Stimulated activated memory B cell treated with anti-CD40 and anti-IgM and Interleukin-4, amounts not matched to agents 10 μg/mL and 1 μg/mL and 100 μg/mL, for 72 hours (primary cell): ENCODE measurements at regions not wholly inside any gene's neighbourhood (a gene's known extent, or its start where the extent isn't known, plus 50 kb on each side); places are given as distances from the start of the nearest gene placed in this dataset.
A peak's percentile ranks its signal among the peaks of the same experiment; 100 is the strongest.
"Not testable (repeated sequence)": the region's sequence is repeated elsewhere in the genome, so short reads cannot be mapped to it uniquely, and the experiment has no call there.

ENCODE experiments used
- ATAC-seq: fragments of 150-1000 bp; cut with Tn5 transposase; 2 replicates; pipeline ENCODE4 v1.10.0; 2021
- H3K27ac Mint-ChIP-seq: one replicate; pipeline ENCODE4 v1.8.0; 2022; ENCODE audit warnings: mild to moderate bottlenecking, mixed read lengths
- H3K27me3 Mint-ChIP-seq: one replicate; pipeline ENCODE4 v1.8.0; 2022; ENCODE audit warnings: mixed read lengths
- H3K36me3 Mint-ChIP-seq: one replicate; pipeline ENCODE4 v1.8.0; 2022; ENCODE audit warnings: mixed read lengths
- H3K4me1 Mint-ChIP-seq: one replicate; pipeline ENCODE4 v1.8.0; 2022; ENCODE audit warnings: mixed read lengths
- H3K4me3 Mint-ChIP-seq: one replicate; pipeline ENCODE4 v1.8.0; 2022; ENCODE audit warnings: mild to moderate bottlenecking, moderate library complexity, mixed read lengths
- H3K9me3 Mint-ChIP-seq: one replicate; pipeline ENCODE4 v1.8.0; 2022; ENCODE audit warnings: mixed read lengths

DNA sequence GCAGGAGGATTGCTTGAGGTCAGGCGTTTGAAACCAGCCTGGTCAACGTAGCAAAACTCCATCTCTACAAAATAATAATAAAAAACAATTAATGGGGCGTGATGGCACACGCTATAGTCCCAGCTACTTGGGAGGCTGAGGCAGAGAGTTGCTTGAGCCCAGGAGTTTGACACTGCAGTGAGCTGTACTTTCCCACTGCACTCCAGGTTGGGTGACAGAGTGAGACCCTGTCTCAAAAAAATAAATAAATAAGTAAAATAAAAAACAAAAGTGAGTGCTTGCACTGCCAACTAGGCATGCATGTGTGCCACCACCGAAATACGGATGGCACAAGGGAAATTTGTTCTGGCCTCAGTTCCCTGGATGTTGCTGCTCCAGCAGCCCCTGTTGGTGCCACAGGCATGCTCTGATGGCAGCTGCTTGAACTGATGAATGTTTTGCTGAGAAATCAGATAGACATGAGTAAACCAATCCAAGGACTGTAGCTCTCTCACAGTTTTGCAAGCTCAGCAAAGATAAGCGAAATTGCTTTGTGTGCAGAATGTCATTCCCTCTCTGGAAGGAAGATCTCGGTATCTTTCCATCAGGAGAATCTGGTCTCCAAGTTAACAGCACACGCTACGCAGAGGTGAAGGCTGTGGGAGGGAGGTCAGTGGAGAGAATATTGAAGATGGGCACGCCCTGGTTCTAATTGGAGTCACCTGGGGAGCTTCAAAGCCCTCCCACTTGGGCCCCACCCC lies 188.0 kb upstream of the SLC24A3 start:
- ATAC-seq, result no peak
- no peak overlapping the region for H3K27ac Mint-ChIP-seq

DNA sequence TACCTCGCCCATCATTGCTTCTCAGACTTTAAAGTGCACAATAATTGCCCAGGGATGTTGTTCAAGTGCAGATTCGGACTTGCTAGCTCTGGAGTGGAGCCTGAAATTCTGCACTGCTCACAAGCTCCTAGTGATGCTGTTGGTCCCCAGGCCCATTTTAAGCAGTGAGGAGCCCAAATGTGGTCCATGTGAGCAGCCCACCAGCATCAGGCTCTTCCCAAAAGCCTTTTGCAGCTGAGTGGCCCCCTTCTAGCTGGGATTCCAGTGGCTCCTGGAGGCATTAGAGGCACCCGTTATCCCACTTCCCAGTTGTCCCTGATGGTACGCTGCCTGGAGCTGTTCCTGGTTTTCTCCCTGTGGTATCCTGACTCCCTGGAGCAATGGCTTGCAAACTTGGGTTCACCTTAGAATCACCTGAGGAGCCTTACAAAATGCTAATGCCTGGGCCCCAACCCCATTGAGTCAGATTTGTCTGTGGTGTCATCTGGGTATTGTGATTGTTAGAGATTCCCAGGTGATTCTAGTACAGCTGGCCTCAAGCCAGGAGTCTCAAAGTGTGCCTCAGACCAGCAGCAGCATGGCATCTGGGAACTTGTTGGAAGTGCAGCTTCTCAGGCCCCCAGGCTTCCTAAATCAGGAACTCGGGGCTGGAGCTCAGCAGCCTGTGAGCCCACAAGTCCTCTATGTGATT lies 186.9 kb upstream of the SLC24A3 start:
- peaks cover 21% of the 10 kb centered on the region for H3K27me3 Mint-ChIP-seq
- H3K4me3 Mint-ChIP-seq, result no peak overlapping the region
- H3K9me3 Mint-ChIP-seq, result peaks cover 3% of the 10 kb centered on the region
- no peak for ATAC-seq
- H3K36me3 Mint-ChIP-seq, result no peaks in the 10 kb centered on the region
- peaks cover 9% of the 10 kb centered on the region for H3K4me1 Mint-ChIP-seq
- peak overlapping the region; percentile 17 for H3K27ac Mint-ChIP-seq

More for the DNA sequence above, 188.0 kb upstream of the SLC24A3 start:
- Mint-ChIP-seq H3K27me3 (peaks cover 21% of the 10 kb centered on the region), H3K4me1 (peaks cover 9% of the 10 kb centered on the region), H3K4me3 (no peak overlapping the region), H3K9me3 (peaks cover under 1% of the 10 kb centered on the region), H3K36me3 (no peaks in the 10 kb centered on the region)

DNA sequence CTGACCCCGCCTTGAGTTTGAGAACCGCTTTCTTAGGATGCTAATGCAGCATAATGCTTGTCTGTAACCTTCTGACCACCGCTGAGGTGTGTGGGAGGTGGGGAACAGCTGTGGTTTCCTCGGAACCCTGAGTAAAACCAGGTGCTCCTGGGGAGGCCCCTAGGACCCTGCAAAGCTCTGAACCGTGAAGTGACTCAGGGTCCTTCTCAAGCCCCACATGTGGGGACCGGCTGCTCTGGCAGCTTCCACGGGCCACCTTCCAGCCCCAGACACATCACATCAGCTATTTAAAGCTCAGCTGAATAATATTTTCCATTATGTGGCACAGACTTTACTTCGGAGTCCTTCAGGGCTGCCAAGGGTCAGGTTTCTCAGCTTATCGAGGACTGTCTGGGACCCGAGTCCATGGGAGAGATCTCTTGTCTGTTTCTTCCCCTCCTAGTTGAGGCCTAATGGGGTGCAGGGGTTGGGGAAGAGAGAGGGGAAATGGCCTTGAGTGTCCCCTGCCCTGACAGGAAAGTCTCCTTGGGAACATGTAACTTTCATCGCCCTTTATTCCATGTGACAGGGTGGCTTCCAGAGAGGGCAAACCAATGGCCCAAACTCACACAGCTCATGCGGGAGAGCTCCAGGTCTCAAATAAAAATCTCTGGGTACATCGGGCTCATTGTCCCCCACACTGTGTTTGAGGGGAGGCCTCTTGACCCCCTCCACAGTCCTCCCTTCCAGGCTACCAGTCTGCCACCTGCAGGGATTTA lies 186.1 kb upstream of the SLC24A3 start:
- Mint-ChIP-seq H3K4me3 (no peak overlapping the region), H3K27ac (peak overlapping the region; percentile 17), H3K36me3 (no peaks in the 10 kb centered on the region), H3K4me1 (peaks cover 9% of the 10 kb centered on the region), H3K9me3 (peaks cover 3% of the 10 kb centered on the region), H3K27me3 (peaks cover 21% of the 10 kb centered on the region)
- peak; percentile 89 for ATAC-seq

DNA sequence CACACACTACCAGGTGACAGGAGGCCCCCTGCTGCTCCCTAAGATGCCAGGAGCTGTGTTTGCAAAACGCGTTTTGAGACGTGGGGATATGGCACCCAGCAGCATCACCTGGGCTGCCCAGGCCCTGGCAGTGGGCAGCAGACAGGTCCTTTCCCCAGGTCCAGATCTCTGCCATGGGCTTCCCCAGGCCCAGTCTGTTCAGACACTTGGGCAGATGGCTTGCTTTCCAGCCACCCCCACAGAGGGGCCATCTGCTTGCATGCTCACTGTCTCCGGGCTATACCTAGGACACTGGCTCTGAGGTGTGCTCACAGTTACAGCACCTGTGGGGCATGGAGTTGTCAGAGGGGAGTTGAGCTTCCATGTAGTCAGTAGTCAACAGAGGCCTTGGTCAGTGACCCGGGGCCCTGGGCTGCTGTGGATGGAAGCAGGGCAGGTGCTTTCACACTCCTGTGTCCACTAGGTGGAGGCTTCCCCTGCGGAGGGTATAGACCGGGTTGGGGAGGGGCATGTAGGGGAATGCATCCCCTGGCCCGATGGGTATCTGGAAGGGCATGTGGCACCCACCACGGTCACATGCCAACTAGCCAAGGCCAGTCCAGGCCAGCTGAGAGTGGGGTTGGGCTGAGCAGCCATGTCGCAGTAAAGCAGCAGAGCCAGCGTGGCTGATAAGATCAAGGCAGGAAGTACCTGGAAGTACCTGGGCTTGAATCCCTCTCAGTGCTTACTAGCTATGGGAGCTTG lies 185.4 kb upstream of the SLC24A3 start:
- H3K27ac Mint-ChIP-seq, result no peak overlapping the region
- H3K27me3 Mint-ChIP-seq, result peaks cover 22% of the 10 kb centered on the region
- H3K4me3 Mint-ChIP-seq, result no peak overlapping the region
- peak; percentile 28 for ATAC-seq
- no peaks in the 10 kb centered on the region for H3K36me3 Mint-ChIP-seq
- H3K4me1 Mint-ChIP-seq, result peaks cover 9% of the 10 kb centered on the region
- H3K9me3 Mint-ChIP-seq, result peaks cover 3% of the 10 kb centered on the region

DNA sequence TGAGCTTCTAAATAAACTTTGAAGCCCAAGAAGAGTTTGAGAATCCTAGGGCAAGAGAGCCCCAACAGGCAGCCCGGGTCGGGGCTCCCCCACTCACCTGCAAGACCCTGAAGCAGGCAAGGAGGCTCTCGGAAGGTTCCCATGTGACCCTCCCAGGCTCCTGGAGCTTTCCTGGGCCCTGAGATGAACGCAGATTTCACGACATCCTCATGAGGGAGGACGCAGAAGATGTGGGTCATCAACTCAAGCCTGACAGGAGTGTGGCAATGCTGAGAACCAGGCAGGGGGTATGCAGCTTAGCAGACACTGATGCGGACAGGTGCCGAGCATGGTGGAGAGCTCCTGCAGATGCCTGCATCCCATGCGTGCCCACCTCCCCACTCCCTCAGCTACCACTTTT lies 184.5 kb upstream of the SLC24A3 start:
- no peak for ATAC-seq
- Mint-ChIP-seq H3K36me3 (no peaks in the 10 kb centered on the region), H3K27me3 (peaks cover 31% of the 10 kb centered on the region), H3K27ac (no peak overlapping the region), H3K4me3 (no peak overlapping the region), H3K9me3 (peaks cover 5% of the 10 kb centered on the region), H3K4me1 (peaks cover 9% of the 10 kb centered on the region)

DNA sequence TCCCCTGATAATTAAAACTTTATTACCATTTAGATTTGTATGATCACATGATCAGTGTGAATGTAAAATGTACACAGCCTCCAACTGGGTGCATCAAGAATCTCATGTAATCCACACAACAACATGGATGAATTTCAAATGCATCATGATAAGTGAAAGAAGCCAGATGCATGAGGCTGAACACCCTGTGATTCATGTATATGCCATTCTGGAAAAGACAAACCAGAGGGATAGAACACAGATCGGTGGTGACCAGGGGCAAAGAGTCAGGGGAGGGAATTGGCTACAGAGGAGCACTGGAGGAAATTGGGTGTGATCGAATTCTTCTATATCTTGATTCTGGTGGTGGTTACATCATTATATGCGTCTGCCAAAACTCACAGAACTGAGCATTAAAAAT lies 170.7 kb upstream of the SLC24A3 start:
- Mint-ChIP-seq H3K36me3 (no peaks in the 10 kb centered on the region), H3K4me3 (no peak overlapping the region), H3K27me3 (no peaks in the 10 kb centered on the region), H3K4me1 (no peaks in the 10 kb centered on the region), H3K9me3 (no peaks in the 10 kb centered on the region), H3K27ac (no peak overlapping the region)
- ATAC-seq, result no peak

DNA sequence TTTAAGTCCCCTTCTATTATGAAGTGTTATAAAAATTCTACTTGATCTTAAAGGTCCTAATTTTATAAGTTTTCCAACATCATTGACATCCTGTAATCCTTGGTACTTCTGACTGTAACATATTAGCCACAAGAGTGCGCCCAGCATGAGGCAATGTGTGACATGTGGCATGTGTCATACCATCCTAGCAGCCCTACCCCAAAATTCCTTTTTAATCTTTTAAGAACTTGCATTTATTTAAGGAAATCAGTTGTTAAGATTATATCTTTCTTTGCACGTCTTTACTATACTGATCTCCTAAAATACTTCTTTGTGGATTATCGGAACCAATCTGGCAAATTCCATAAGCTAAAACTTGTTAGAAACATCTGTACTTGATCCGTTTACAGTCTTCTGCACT lies 167.1 kb upstream of the SLC24A3 start:
- ATAC-seq, result no peak
- H3K9me3 Mint-ChIP-seq, result no peaks in the 10 kb centered on the region

DNA sequence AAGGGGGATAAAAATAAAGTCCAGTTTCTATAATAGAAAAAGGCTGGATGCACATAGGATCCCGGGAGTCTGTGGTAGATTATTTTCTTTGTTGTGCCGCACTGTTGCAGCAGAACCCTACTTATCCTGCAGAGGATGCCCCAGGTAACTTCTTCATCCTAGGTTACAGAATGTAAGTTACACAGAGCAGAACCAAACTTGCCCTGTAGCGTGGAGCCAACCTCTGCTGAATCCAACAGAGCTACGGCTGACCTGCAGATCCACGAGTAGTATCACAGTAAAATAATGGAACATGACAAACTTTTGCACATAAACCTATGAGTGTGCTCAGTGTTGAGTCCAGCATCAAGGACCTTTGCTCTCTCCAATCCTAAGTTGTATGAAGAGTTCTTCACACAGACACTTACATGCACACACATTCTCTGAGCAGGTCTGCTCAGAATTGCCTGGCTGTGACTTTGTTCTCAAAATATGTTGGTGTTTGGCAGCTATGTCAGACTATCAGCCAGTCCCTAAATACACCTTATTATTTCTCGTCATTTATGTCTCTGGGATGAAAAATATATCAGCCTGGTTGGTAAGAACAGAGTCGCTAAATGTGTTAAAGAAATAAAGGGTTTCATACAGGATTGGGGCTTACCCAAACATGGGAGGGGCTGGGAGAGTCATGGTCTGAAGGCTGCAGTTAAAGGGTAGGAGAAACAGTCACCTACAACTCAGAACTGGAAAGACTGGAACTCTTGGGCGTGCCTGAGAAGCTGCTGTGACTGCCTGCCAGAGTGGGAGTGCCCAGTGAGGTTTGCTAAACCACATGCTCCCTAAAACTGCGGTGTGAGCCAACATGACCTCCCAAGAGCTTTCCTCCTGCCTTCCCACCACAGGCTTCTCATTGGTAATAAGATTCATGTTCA lies 165.1 kb upstream of the SLC24A3 start:
- Mint-ChIP-seq H3K9me3 (no peaks in the 10 kb centered on the region), H3K36me3 (no peaks in the 10 kb centered on the region), H3K27ac (no peak overlapping the region), H3K4me3 (no peak overlapping the region), H3K4me1 (no peaks in the 10 kb centered on the region), H3K27me3 (peaks cover 6% of the 10 kb centered on the region)
- no peak for ATAC-seq

More for the DNA sequence above, 167.1 kb upstream of the SLC24A3 start:
- Mint-ChIP-seq H3K36me3 (no peaks in the 10 kb centered on the region), H3K27me3 (no peaks in the 10 kb centered on the region), H3K4me1 (no peaks in the 10 kb centered on the region), H3K4me3 (no peak overlapping the region), H3K27ac (no peak overlapping the region)

DNA sequence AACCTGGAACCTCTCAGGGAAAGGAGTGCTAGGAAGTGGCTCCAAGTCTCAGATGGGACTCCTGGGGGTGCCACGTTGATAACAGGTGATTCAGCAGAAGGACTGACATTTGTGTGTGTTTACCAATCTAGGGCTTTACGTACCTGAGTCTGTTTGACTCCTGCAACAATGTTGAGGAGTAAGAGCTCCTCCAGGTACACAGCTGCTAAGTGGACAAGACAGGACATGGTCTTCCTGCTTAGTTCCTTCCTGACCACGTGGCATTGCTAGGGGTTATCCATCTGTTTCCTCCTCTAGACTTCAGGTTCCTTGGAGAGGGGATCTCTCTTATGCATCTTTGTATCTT lies 164.5 kb upstream of the SLC24A3 start:
- no peaks in the 10 kb centered on the region for H3K4me1 Mint-ChIP-seq
- no peak for ATAC-seq
- no peak overlapping the region for H3K27ac Mint-ChIP-seq
- no peaks in the 10 kb centered on the region for H3K9me3 Mint-ChIP-seq
- no peaks in the 10 kb centered on the region for H3K36me3 Mint-ChIP-seq
- peaks cover 6% of the 10 kb centered on the region for H3K27me3 Mint-ChIP-seq
- no peak overlapping the region for H3K4me3 Mint-ChIP-seq

DNA sequence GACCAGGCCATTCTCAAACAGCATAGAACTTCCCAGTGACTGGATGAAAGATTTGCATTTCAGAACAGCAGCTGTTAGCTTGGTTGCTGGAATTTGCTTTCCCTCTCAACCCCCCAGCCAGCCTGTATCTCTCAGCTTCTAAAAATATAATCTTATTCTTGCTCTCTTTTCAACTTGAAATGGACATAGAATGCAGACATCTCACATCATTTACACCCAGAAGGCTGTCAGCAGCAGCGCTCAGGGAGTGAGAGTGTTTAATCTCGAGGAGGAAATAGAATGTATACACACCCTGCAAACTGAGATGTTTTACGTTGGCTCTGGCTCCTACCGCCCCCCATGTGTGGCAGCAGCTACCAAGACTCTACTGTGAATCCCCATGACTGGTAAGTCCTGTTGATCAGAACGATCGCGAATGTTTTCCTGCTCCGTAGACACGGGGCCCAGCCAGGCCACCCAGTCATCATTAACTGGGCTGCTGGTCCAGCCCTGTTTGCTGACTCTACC lies 163.4 kb upstream of the SLC24A3 start:
- no peak overlapping the region for H3K27ac Mint-ChIP-seq
- no peaks in the 10 kb centered on the region for H3K4me1 Mint-ChIP-seq
- no peaks in the 10 kb centered on the region for H3K36me3 Mint-ChIP-seq
- H3K9me3 Mint-ChIP-seq, result no peaks in the 10 kb centered on the region
- no peak for ATAC-seq
- no peak overlapping the region for H3K4me3 Mint-ChIP-seq
- H3K27me3 Mint-ChIP-seq, result peaks cover 15% of the 10 kb centered on the region

DNA sequence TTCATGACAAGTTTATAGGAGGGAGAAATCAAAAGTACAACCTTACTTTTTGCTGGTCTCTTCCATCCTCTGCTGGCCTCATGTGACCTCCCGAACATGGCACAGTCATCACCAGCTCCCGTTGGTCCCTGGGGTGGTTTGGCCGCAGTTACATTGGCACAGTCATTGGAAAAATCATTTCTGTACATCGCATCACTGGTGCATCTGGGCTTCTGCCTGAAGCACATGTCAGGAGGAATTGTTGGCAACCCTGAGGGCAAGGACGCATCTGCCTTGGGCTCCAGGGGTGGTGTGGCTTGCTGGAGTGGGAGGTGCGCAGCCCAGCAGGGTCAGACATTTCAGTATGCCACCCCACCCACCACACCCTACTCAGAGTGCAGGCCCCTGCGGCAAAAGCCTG lies 162.9 kb upstream of the SLC24A3 start:
- H3K4me1 Mint-ChIP-seq, result no peaks in the 10 kb centered on the region
- H3K27me3 Mint-ChIP-seq, result peaks cover 15% of the 10 kb centered on the region
- no peak overlapping the region for H3K4me3 Mint-ChIP-seq
- no peak overlapping the region for H3K27ac Mint-ChIP-seq
- no peaks in the 10 kb centered on the region for H3K36me3 Mint-ChIP-seq
- ATAC-seq, result no peak
- H3K9me3 Mint-ChIP-seq, result no peaks in the 10 kb centered on the region

DNA sequence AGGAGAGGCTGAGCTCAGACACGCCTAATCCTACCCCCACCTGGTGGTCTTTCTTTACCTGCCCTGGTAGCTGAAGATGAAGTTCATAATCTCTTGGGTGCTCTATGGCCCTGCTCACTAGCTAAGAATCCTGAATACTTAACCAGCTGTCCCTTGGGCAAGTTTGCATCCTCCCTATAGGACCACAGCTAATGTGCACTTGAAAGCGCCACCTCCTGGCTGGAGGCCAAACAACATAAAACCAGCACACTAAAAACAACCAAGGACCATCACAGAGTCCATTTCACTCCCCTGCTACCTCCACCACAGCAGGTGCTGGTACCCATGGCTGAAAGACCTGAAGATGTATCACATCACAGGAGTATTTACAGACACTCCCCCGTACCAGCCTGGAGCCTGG lies 155.5 kb upstream of the SLC24A3 start:
- no peak overlapping the region for H3K27ac Mint-ChIP-seq
- no peak for ATAC-seq
- no peaks in the 10 kb centered on the region for H3K36me3 Mint-ChIP-seq
- H3K4me3 Mint-ChIP-seq, result no peak overlapping the region
- H3K4me1 Mint-ChIP-seq, result no peaks in the 10 kb centered on the region
- H3K9me3 Mint-ChIP-seq, result peaks cover 16% of the 10 kb centered on the region
- H3K27me3 Mint-ChIP-seq, result peaks cover 11% of the 10 kb centered on the region

DNA sequence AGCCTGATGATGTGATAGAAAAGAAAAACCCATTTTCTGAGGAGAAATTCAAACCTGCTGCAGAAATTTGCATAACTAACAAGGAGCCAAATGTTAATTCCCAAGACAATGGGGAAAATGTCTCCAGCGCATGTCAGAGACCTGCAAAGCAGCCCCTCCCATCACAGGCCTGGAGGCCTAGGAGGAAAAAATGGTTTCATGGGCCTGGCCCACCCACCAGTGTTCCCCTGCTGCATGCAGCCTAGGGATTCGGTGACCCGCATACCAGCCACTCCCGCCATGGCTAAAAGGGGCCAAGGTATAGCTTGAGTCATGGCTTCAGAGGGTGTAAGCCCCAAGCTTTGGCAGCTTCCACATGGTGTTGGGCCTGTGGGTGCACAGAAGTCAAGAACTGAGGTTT lies 147.7 kb upstream of the SLC24A3 start:
- H3K27me3 Mint-ChIP-seq, H3K4me1 Mint-ChIP-seq, ATAC-seq, H3K27ac Mint-ChIP-seq, H3K4me3 Mint-ChIP-seq, H3K36me3 Mint-ChIP-seq: not testable (repeated sequence)
- peaks cover 25% of the 10 kb centered on the region for H3K9me3 Mint-ChIP-seq

DNA sequence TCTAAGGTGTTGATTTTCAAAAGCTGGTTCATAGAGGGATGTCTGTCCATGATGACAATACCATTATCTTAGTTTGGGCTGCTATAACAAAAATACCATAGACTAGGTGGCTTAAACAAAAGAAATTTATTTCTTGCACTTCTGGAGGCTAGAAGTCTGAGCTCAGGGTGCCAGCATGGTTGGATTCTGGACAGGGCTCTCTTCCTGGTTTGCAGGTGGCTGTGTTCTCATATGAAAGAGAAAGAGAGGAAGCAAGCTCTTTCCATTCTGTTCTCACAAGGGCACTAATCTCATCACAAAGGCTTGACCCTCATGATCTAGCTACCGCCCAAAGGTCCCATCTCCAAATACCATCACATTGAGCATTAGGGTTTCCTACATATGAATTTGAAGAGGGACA lies 144.5 kb upstream of the SLC24A3 start:
- Mint-ChIP-seq H3K27ac (no peak overlapping the region), H3K36me3 (no peaks in the 10 kb centered on the region)

More for the DNA sequence above, 144.5 kb upstream of the SLC24A3 start:
- peaks cover 16% of the 10 kb centered on the region for H3K27me3 Mint-ChIP-seq
- H3K9me3 Mint-ChIP-seq, result peaks cover 11% of the 10 kb centered on the region
- no peak overlapping the region for H3K4me3 Mint-ChIP-seq
- peaks cover 10% of the 10 kb centered on the region for H3K4me1 Mint-ChIP-seq
- no peak for ATAC-seq
